KMS-11 (cell line): ENCODE measurements at regions not wholly inside any gene's neighbourhood (a gene's known extent, or its start where the extent isn't known, plus 50 kb on each side); places are given as distances from the start of the nearest gene placed in this dataset.
"Not testable (repeated sequence)": the region's sequence is repeated elsewhere in the genome, so short reads cannot be mapped to it uniquely, and the experiment has no call there.

Source experiments
- H2AFZ ChIP-seq: fragments of 200-600 bp; sonication (generic); 2 replicates; pipeline ENCODE4 v1.6.1; 2016; ENCODE audit warnings: antibody characterized with exemption, mixed run types, low read depth
- H3K27ac ChIP-seq: fragments of 200-600 bp; sonication (generic); 2 replicates; pipeline ENCODE4 v1.6.1; 2016; ENCODE audit warnings: mild to moderate bottlenecking, mixed run types
- H3K27me3 ChIP-seq: fragments of 200-600 bp; sonication (generic); 2 replicates; pipeline ENCODE4 v1.6.1; 2017; ENCODE audit warnings: mild to moderate bottlenecking, low read depth, mixed run types, moderate library complexity; ENCODE audit not compliant: insufficient read depth
- H3K36me3 ChIP-seq: fragments of 200-600 bp; sonication (generic); 2 replicates; pipeline ENCODE4 v1.6.1; 2017; ENCODE audit warnings: mild to moderate bottlenecking, mixed run types; ENCODE audit not compliant: insufficient read depth
- H3K4me1 ChIP-seq: fragments of 200-600 bp; sonication (generic); 2 replicates; pipeline ENCODE4 v1.6.1; 2016; ENCODE audit warnings: mild to moderate bottlenecking, low read depth, mixed run types; ENCODE audit not compliant: poor library complexity, severe bottlenecking
- H3K4me2 ChIP-seq: fragments of 200-600 bp; sonication (generic); 2 replicates; pipeline ENCODE4 v1.7.0; 2016; ENCODE audit warnings: mild to moderate bottlenecking, mixed run types
- H3K4me3 ChIP-seq: fragments of 200-600 bp; sonication (generic); IDR thresholded peaks from 2 replicates; pipeline ENCODE4 v1.6.1; 2017; ENCODE audit warnings: low read depth, low read length, mixed read lengths; ENCODE audit not compliant: insufficient read depth
- H3K79me2 ChIP-seq: fragments of 200-600 bp; sonication (generic); 2 replicates; pipeline ENCODE4 v1.6.1; 2016; ENCODE audit warnings: low read depth, mixed run types; ENCODE audit not compliant: insufficient read depth
- H3K9ac ChIP-seq: fragments of 200-600 bp; sonication (generic); 2 replicates; pipeline ENCODE4 v1.6.1; 2016; ENCODE audit warnings: mild to moderate bottlenecking, mixed run types
- H4K20me1 ChIP-seq: fragments of 200-600 bp; sonication (generic); 2 replicates; pipeline ENCODE4 v1.6.1; 2016; ENCODE audit warnings: mild to moderate bottlenecking, mixed run types; ENCODE audit not compliant: insufficient read depth
- TF ChIP-seq, protein P1 (sequence below): fragments of 200-600 bp; sonication (generic); conservative IDR thresholded peaks from 2 replicates; pipeline ENCODE4 v1.6.1; 2017; ENCODE audit warnings: low read depth, mild to moderate bottlenecking, antibody characterized with exemption, low read length, moderate library complexity, mixed read lengths

DNA sequence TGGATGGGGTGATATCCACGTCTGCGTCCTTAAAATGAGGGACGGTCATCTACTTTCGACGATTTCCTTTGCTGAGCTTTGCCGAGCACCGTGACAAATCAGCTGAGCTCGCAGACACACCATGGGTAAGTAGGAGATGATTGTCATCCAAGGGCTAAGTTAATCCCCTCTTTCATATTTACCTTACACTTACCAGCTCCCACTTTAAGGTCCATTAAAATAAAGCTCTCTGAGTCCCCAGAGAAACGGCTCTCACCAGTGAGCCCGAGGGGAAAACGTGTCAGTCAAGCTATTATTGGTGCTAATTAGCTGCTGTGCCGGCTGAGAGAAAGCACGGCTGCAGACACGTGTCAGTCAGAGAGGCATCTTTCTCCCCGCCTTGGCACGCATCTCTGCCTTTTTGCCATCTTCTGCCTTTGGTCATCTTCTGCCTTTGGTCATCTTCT, 72.2 kb downstream of the CRLF2 start:
- H3K4me2 ChIP-seq, result no peak overlapping the region
- TF ChIP-seq, protein P1, sequence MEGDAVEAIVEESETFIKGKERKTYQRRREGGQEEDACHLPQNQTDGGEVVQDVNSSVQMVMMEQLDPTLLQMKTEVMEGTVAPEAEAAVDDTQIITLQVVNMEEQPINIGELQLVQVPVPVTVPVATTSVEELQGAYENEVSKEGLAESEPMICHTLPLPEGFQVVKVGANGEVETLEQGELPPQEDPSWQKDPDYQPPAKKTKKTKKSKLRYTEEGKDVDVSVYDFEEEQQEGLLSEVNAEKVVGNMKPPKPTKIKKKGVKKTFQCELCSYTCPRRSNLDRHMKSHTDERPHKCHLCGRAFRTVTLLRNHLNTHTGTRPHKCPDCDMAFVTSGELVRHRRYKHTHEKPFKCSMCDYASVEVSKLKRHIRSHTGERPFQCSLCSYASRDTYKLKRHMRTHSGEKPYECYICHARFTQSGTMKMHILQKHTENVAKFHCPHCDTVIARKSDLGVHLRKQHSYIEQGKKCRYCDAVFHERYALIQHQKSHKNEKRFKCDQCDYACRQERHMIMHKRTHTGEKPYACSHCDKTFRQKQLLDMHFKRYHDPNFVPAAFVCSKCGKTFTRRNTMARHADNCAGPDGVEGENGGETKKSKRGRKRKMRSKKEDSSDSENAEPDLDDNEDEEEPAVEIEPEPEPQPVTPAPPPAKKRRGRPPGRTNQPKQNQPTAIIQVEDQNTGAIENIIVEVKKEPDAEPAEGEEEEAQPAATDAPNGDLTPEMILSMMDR, result no peak
- H3K36me3 ChIP-seq, result no peaks in the 10 kb centered on the region
- no peaks in the 10 kb centered on the region for H3K27me3 ChIP-seq
- no peak overlapping the region for H3K4me3 ChIP-seq
- H3K79me2 ChIP-seq, result no peaks in the 10 kb centered on the region
- no peak overlapping the region for H3K9ac ChIP-seq
- H3K4me1 ChIP-seq, result no peaks in the 10 kb centered on the region
- no peak overlapping the region for H3K27ac ChIP-seq
- no peaks in the 10 kb centered on the region for H4K20me1 ChIP-seq
- no peak overlapping the region for H2AFZ ChIP-seq

DNA sequence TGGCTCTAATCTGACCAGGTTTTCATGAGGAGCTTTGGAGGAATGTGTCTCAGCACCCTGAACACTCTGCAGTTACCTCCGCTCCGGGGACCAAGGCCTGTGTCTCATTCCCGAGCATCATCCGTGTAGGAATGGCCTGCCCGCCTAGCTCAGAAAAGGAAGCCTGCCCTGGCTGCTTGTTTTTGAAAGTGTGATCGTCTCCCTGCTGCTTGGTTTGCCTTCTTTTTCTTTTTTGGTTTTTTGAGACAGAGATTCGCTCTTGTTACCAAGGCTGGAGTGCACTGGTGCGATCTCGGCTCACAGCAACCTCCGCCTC, 73.3 kb downstream of the CRLF2 start:
- no peak overlapping the region for H3K27ac ChIP-seq
- H2AFZ ChIP-seq, result no peak overlapping the region
- no peaks in the 10 kb centered on the region for H3K27me3 ChIP-seq
- TF ChIP-seq, protein P1, result no peak
- no peaks in the 10 kb centered on the region for H3K36me3 ChIP-seq
- no peaks in the 10 kb centered on the region for H3K4me1 ChIP-seq
- H3K4me3 ChIP-seq, result no peak overlapping the region
- no peaks in the 10 kb centered on the region for H3K79me2 ChIP-seq
- no peaks in the 10 kb centered on the region for H4K20me1 ChIP-seq
- H3K4me2 ChIP-seq, result no peak overlapping the region
- no peak overlapping the region for H3K9ac ChIP-seq

DNA sequence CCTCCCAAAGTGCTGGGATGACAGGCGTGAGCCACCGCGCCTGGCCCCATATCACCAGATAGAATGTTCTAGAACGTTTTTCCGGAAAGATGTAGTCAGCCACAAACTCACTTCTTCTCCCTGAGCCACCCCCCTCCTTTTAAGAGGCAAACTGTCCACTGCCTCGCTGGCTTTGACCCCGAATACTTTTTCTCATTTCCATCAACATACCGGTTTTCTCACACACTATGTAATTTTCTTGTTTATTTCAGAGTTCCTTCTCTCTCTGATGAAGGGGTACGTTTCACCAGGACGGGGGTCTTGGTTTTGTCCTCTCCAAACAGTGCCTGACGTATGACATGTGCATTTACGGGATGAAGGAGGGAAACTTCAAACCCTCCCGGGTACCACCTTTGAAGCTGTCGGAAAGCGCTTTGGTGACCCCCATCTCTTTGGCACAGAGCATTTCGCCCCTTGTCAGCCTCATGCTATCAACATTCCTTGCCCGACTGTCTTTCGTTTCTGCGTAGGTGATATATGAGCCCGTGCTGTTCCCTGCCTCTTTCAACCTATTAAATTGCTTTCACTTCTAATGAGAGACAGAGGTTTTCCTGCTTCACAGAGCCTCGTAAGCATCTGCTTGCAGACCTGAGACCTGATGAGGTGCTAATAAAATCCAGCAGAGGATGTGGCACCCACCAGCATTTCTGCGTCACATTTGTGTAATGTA, 73.8 kb downstream of the CRLF2 start:
- Histone ChIP-seq H3K36me3 (no peaks in the 10 kb centered on the region), H4K20me1 (no peaks in the 10 kb centered on the region), H3K27ac (no peak overlapping the region), H3K4me1 (no peaks in the 10 kb centered on the region), H3K27me3 (no peaks in the 10 kb centered on the region), H3K9ac (no peak overlapping the region), H3K4me2 (no peak overlapping the region), H2AFZ (no peak overlapping the region), H3K4me3 (no peak overlapping the region), H3K79me2 (no peaks in the 10 kb centered on the region)
- TF ChIP-seq, protein P1, result no peak

DNA sequence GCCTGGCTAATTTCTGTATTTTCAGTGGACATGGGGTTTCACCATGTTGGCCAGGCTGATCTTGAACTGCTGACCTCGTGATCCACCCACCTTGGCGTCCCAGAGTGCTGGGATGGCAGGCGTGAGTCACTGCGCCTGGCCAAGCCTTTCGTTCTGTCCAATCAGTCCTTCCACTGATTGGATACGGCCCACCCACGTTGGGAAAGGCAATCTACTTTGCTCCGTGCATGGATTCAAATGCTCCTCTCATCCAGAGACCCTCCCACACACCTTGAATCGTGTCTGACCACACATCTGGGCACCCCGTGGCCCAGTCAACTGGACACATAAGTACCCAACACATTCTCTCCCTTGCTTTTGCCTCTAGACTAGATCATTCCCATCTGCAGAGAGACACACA, 74.9 kb downstream of the CRLF2 start:
- H3K4me2 ChIP-seq, result no peak overlapping the region
- no peaks in the 10 kb centered on the region for H3K27me3 ChIP-seq
- H3K4me3 ChIP-seq, result no peak overlapping the region
- no peaks in the 10 kb centered on the region for H3K36me3 ChIP-seq
- TF ChIP-seq, protein P1, result no peak
- H3K9ac ChIP-seq, result no peak overlapping the region
- no peak overlapping the region for H2AFZ ChIP-seq
- H4K20me1 ChIP-seq, result no peaks in the 10 kb centered on the region
- no peak overlapping the region for H3K27ac ChIP-seq
- no peaks in the 10 kb centered on the region for H3K4me1 ChIP-seq
- H3K79me2 ChIP-seq, result no peaks in the 10 kb centered on the region

DNA sequence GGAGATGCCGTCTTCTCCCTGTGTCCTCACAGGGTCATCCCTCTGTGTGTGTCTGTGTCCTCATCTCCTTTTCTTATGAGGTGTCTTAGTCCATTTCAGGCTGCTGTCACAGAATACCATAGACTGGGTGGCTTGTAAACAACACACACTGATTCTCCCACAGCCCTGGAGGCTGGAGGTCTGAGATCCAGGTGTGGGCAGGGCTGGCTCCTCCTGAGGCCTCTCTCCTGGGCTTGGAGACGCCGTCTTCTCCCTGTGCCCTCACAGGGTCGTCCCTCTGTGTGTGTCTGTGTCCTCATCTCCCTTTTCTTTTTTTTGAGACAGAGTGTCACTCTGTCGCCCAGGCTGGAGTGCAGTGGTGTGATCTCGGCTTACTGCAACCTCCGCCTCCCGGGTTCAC, 75.9 kb downstream of the CRLF2 start:
- H4K20me1 ChIP-seq, H3K27ac ChIP-seq, H3K4me1 ChIP-seq, H3K27me3 ChIP-seq, H3K9ac ChIP-seq, H3K79me2 ChIP-seq, H3K4me2 ChIP-seq, H3K36me3 ChIP-seq, H3K4me3 ChIP-seq, H2AFZ ChIP-seq: not testable (repeated sequence)
